Endothelial cell of umbilical vein (primary cell): ENCODE measurements at regions not wholly inside any gene's neighbourhood (a gene's known extent, or its start where the extent isn't known, plus 50 kb on each side); places are given as distances from the start of the nearest gene placed in this dataset.

Experiments
- BruUV-seq: library from RNA; stranded (reverse); fragments of 400-500 nt; replicated peaks from 2 replicates; lab custom pipeline; 2021; lab: Mats Ljungman, UMichigan
- CTCF ChIA-PET: fragments of 300-600, 350-600 bp; sonication (Branson Sonifier 250); formaldehyde crosslinking; loops from one replicate; lab custom pipeline; 2021; ENCODE audit warnings: antibody characterized with exemption, inconsistent platforms; lab: Charles Lee
- POLR2A ChIA-PET: fragments of 300-600, 350-600 bp; sonication (Branson Sonifier 250); formaldehyde crosslinking; loops from one replicate; lab custom pipeline; 2021; ENCODE audit warnings: antibody characterized with exemption, inconsistent platforms; lab: Charles Lee
- DNase-seq: peaks from one replicate; pipeline ENCODE4 v3.0.0-alpha.2; 2011; ENCODE audit warnings: low read depth, low spot score
- FAIRE-seq: peaks from 2 replicates; lab custom pipeline; 2011; peaks lifted over from hg19 to GRCh38; lab: Jason Lieb, UNC
- H2AFZ ChIP-seq: 2 replicates; pipeline ENCODE4 v1.6.0; 2012; ENCODE audit warnings: low read depth, low read length, control low read depth, inconsistent platforms
- H3K27ac ChIP-seq: 2 replicates; pipeline ENCODE4 v1.5.1; 2011; ENCODE audit warnings: low read depth, mild to moderate bottlenecking, control low read depth, low read length, moderate library complexity; ENCODE audit not compliant: insufficient read depth
- H3K27me3 ChIP-seq, 2 experiments: 2 replicates each; pipeline versions ENCODE4 v1.6.0 to v1.6.1; 2011; ENCODE audit warnings: low read length in 2 of 2, mixed read lengths in 1 of 2; ENCODE audit not compliant: control insufficient read depth in 2 of 2, insufficient read depth in 2 of 2
- H3K36me3 ChIP-seq, 2 experiments: 2 replicates in 1 of 2; 3 replicates in 1 of 2; pipeline ENCODE4 v1.5.1; 2011; ENCODE audit warnings: low read length in 2 of 2, mild to moderate bottlenecking in 1 of 2, moderate library complexity in 1 of 2; ENCODE audit not compliant: control insufficient read depth in 2 of 2, insufficient read depth in 2 of 2; ENCODE audit errors: extremely low read depth in 1 of 2
- H3K4me1 ChIP-seq: 3 replicates; pipeline ENCODE4 v1.5.1; 2011; ENCODE audit warnings: mild to moderate bottlenecking, low read length; ENCODE audit not compliant: control insufficient read depth, insufficient read depth; ENCODE audit errors: extremely low read depth
- H3K4me2 ChIP-seq: 2 replicates; pipeline ENCODE4 v1.6.1; 2011; ENCODE audit warnings: low read length, control low read depth, mixed read lengths; ENCODE audit not compliant: insufficient read depth
- H3K4me3 ChIP-seq, 3 experiments: fragments of 200-600 bp in 1 of 3; sonication (generic), shearing (Covaris generic) in 1 of 3; replicated peaks in 1 of 3; 2 replicates each; pipeline ENCODE4 v1.5.1; 2011 to 2016; ENCODE audit warnings: control low read depth in 3 of 3, low read length in 3 of 3, mild to moderate bottlenecking in 2 of 3, inconsistent platforms in 1 of 3, low read depth in 1 of 3, moderate library complexity in 1 of 3; ENCODE audit not compliant: insufficient read depth in 1 of 3
- H3K79me2 ChIP-seq: 2 replicates; pipeline ENCODE4 v1.6.0; 2012; ENCODE audit warnings: low read length, inconsistent platforms; ENCODE audit not compliant: control insufficient read depth, insufficient read depth
- H3K9ac ChIP-seq: replicated peaks from 2 replicates; pipeline ENCODE3; 2011; ENCODE audit warnings: low read length, control low read depth; ENCODE audit not compliant: insufficient read depth; ENCODE audit errors: extremely low read depth
- H3K9me1 ChIP-seq: replicated peaks from 3 replicates; pipeline ENCODE4 v1.6.0; 2011; ENCODE audit warnings: mild to moderate bottlenecking, low read length; ENCODE audit not compliant: control insufficient read depth, insufficient read depth; ENCODE audit errors: extremely low read depth
- H3K9me3 ChIP-seq: replicated peaks from 2 replicates; pipeline ENCODE4 v1.5.1; 2012; ENCODE audit warnings: low read length, inconsistent platforms; ENCODE audit not compliant: control insufficient read depth, insufficient read depth
- H4K20me1 ChIP-seq: replicated peaks from 2 replicates; pipeline ENCODE3; 2011; ENCODE audit warnings: mild to moderate bottlenecking, low read length; ENCODE audit not compliant: control insufficient read depth, insufficient read depth; ENCODE audit errors: extremely low read depth
- CTCF ChIP-seq, 2 donors: IDR thresholded peaks; 1 replicate in 1 of 2; 2 replicates in 1 of 2; pipeline ENCODE4 v1.5.1; 2011; ENCODE audit warnings: low read length in 2 of 2, mild to moderate bottlenecking in 2 of 2, moderate library complexity in 2 of 2, control low read depth in 1 of 2, inconsistent platforms in 1 of 2, low read depth in 1 of 2; ENCODE audit not compliant: insufficient read depth in 1 of 2; ENCODE audit errors: extremely low read depth in 1 of 2
- EZH2 ChIP-seq: IDR thresholded peaks from 2 replicates; pipeline ENCODE4 v1.6.1; 2012; ENCODE audit warnings: borderline replicate concordance, low read depth, mild to moderate bottlenecking, moderate library complexity, low read length, inconsistent platforms; ENCODE audit not compliant: severe bottlenecking
- FOS ChIP-seq: IDR thresholded peaks from 2 replicates; pipeline ENCODE4 v1.6.1; 2011; ENCODE audit warnings: mild to moderate bottlenecking, low read length, moderate library complexity, borderline replicate concordance; ENCODE audit not compliant: insufficient read depth
- GATA2 ChIP-seq: IDR thresholded peaks from 2 replicates; pipeline ENCODE4 v1.7.0; 2011; ENCODE audit warnings: low read depth, mild to moderate bottlenecking, moderate library complexity, mixed read lengths, low read length; ENCODE audit not compliant: insufficient read length, insufficient read depth
- JUN ChIP-seq: IDR thresholded peaks from 2 replicates; pipeline ENCODE4 v1.6.1; 2011; ENCODE audit warnings: borderline replicate concordance, low read depth; ENCODE audit not compliant: insufficient read length, insufficient read depth
- MYC ChIP-seq: IDR thresholded peaks from one replicate; pipeline ENCODE4 v1.6.1; 2011; ENCODE audit warnings: mild to moderate bottlenecking, low read depth, low read length
- POLR2A ChIP-seq: IDR thresholded peaks from 2 replicates; pipeline ENCODE4 v1.6.1; 2012; ENCODE audit warnings: low read depth, mild to moderate bottlenecking, control low read depth, low read length
- POLR2AphosphoS5 ChIP-seq: IDR thresholded peaks from 2 replicates; pipeline ENCODE4 v1.6.1; 2012; ENCODE audit warnings: low read depth, mild to moderate bottlenecking, control low read depth, low read length, moderate library complexity; ENCODE audit not compliant: insufficient read depth
- dilution Hi-C: fragments of 300-500 bp; cut with MboI; formaldehyde crosslinking; loops from one replicate; pipeline ENCODE4 v1.15.0; 2019; ENCODE audit warnings: low sequenced_read_pairs; ENCODE audit not compliant: extremely low pct_ligation_motif_present
- intact Hi-C: fragments of 100-400 bp; cut with micrococcal nuclease; formaldehyde crosslinking; loops from one replicate; pipeline ENCODE4 v1.10.0; 2022
- TF ChIP-seq, protein P1 (sequence below): IDR thresholded peaks from 2 replicates; pipeline ENCODE4 v1.6.1; 2011; ENCODE audit not compliant: insufficient read depth, insufficient read length

- ChIA-PET POLR2A (no interaction called here), CTCF (no interaction called here)
- FAIRE-seq (no peak), DNase-seq (no peak)
- BruUV-seq: no TSS peak
- H4K20me1 ChIP-seq: no peaks in the 10 kb centered on the region
- H3K4me2 ChIP-seq: no peak overlapping the region
- TF ChIP-seq MYC: no peak
- no peak for TF ChIP-seq CTCF (IDR thresholded peaks at IDR 0.05; ENCODE audit: extremely low read depth in 1 of 2, insufficient read depth in 1 of 2, low read depth in 1 of 2, low read length in 2 of 2)
- no peak for TF ChIP-seq JUN
- no peak for TF ChIP-seq POLR2A
- TF ChIP-seq POLR2AphosphoS5: no peak
- TF ChIP-seq, protein P1, sequence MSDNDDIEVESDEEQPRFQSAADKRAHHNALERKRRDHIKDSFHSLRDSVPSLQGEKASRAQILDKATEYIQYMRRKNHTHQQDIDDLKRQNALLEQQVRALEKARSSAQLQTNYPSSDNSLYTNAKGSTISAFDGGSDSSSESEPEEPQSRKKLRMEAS: no peak
- H3K4me1 ChIP-seq: no peaks in the 10 kb centered on the region
- intact Hi-C loops: no loop called here
- no peak overlapping the region for H3K9ac ChIP-seq
- H3K9me3 ChIP-seq: no peaks in the 10 kb centered on the region
- no peak overlapping the region for H3K4me3 ChIP-seq
- no peaks in the 10 kb centered on the region for H3K27me3 ChIP-seq
- H3K79me2 ChIP-seq: no peaks in the 10 kb centered on the region
- dilution Hi-C loops: no loop called here
- H2AFZ ChIP-seq: no peak overlapping the region
- H3K27ac ChIP-seq: no peak overlapping the region
- H3K36me3 ChIP-seq: no peaks in the 10 kb centered on the region
- no peaks in the 10 kb centered on the region for H3K9me1 ChIP-seq
Measured at GRCh38 chr11:92739041-92739440, 230.4 kb upstream of the MTNR1B start.

DNA sequence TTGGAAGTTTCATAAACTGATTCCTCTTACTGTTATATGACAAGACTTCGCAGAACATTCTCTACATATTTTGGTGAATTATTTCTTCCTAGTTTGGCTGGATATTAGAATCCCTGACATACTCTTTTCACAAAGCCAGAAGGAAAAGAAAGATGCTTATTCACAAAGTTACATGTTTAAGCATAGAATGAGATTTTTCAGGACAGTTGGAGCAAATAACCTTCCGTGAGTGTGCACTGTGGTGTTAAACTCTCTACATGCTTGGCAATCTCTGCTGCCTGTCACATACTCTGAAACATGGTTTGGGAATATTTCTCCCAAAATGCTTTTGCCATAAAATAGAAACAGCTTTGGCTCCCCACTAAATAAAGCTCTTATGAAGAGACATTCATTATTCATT is 230.0 kb upstream of the MTNR1B start:
- FAIRE-seq: no peak
- H3K27me3 ChIP-seq: no peaks in the 10 kb centered on the region
- H3K9ac ChIP-seq: no peak overlapping the region
- TF ChIP-seq CTCF (IDR thresholded peaks at IDR 0.05; ENCODE audit: extremely low read depth in 1 of 2, insufficient read depth in 1 of 2, low read depth in 1 of 2, low read length in 2 of 2) (no peak), MYC (no peak), GATA2 (no peak), POLR2AphosphoS5 (no peak), FOS (no peak), JUN (no peak), POLR2A (no peak), EZH2 (no peak)
- TF ChIP-seq, protein P1: no peak
- dilution Hi-C loops (no loop called here), intact Hi-C loops (no loop called here)
- H2AFZ ChIP-seq: no peak overlapping the region
- no peaks in the 10 kb centered on the region for H3K36me3 ChIP-seq
- H3K4me2 ChIP-seq: no peak overlapping the region
- no peak overlapping the region for H3K4me3 ChIP-seq
- no peak overlapping the region for H3K27ac ChIP-seq
- no peak for DNase-seq
- no peaks in the 10 kb centered on the region for H3K4me1 ChIP-seq
- no peaks in the 10 kb centered on the region for H3K9me1 ChIP-seq
- BruUV-seq: no TSS peak
- H3K9me3 ChIP-seq: no peaks in the 10 kb centered on the region
- ChIA-PET CTCF (no interaction called here), POLR2A (no interaction called here)
- H3K79me2 ChIP-seq: no peaks in the 10 kb centered on the region
- no peaks in the 10 kb centered on the region for H4K20me1 ChIP-seq
